ENCODE measurements at regions not wholly inside any gene's neighbourhood (a gene's known extent, or its start where the extent isn't known, plus 50 kb on each side); places are given as distances from the start of the nearest gene placed in this dataset.
"Not testable (repeated sequence)": the region's sequence is repeated elsewhere in the genome, so short reads cannot be mapped to it uniquely, and the experiment has no call there.

DNA sequence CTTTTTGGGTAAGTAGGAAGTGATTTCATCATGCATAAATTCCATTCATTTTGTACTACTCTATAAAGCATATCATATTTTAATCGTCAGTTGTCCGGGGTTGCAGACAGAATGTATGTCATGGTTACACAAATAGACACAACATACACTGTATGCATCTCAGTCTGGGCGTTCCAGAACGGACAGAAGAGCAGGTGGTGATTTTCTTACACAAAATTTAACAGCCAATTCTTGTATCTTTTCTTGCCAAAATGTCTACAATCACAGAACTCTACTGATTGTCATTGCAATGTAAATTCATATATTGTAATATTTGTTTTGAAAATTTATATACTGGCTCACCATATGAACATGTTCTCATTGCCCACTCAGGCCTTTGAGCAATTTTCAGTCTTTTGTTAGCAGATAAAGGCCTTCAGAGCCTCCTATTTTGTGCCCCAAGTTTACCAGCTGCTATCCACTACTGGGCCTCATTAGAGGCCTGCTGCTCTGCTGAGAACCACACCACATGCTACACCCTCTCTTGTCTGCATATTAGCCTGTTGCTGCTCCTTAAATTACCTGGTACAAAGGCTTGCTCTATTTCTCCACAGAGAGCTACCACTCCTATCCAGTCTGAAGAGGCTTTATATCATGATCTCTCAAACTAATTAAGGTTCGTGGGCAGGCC, 61.5 kb downstream of the PRDM13 start:
- H2AFZ ChIP-seq (ENCODE audit: low read depth, low read length) = peak overlapping the region; percentile 30; the same call in 1 of the 2 replicates
- H3K4me1 ChIP-seq (ENCODE audit: low read length) = no peaks in the 10 kb centered on the region
- no peak overlapping the region for H3K9ac ChIP-seq (ENCODE audit: low read length)
- H3K9me3 ChIP-seq (ENCODE audit: insufficient read depth, low read length) = no peaks in the 10 kb centered on the region
- H3K79me2 ChIP-seq (ENCODE audit: low read length) = no peaks in the 10 kb centered on the region
- no peaks in the 10 kb centered on the region for H4K20me1 ChIP-seq (ENCODE audit: insufficient read depth, low read length)
- TF ChIP-seq, protein P1, sequence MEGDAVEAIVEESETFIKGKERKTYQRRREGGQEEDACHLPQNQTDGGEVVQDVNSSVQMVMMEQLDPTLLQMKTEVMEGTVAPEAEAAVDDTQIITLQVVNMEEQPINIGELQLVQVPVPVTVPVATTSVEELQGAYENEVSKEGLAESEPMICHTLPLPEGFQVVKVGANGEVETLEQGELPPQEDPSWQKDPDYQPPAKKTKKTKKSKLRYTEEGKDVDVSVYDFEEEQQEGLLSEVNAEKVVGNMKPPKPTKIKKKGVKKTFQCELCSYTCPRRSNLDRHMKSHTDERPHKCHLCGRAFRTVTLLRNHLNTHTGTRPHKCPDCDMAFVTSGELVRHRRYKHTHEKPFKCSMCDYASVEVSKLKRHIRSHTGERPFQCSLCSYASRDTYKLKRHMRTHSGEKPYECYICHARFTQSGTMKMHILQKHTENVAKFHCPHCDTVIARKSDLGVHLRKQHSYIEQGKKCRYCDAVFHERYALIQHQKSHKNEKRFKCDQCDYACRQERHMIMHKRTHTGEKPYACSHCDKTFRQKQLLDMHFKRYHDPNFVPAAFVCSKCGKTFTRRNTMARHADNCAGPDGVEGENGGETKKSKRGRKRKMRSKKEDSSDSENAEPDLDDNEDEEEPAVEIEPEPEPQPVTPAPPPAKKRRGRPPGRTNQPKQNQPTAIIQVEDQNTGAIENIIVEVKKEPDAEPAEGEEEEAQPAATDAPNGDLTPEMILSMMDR (IDR thresholded peaks at IDR 0.05; ENCODE audit: low read depth, low read length) = no peak
- TF ChIP-seq EZH2phosphoT487 (IDR thresholded peaks at IDR 0.05; ENCODE audit: low read depth) = no peak
- no peaks in the 10 kb centered on the region for H3K36me3 ChIP-seq (replicated peaks; ENCODE audit: low read depth, low read length)
- H3K4me2 ChIP-seq (ENCODE audit: low read length) = no peak overlapping the region
- H3K27me3 ChIP-seq (ENCODE audit: low read depth, low read length) = no peaks in the 10 kb centered on the region
- no peak overlapping the region for H3K4me3 ChIP-seq (ENCODE audit: low read length)
- no peak overlapping the region for H3K27ac ChIP-seq (ENCODE audit: low read length)

DNA sequence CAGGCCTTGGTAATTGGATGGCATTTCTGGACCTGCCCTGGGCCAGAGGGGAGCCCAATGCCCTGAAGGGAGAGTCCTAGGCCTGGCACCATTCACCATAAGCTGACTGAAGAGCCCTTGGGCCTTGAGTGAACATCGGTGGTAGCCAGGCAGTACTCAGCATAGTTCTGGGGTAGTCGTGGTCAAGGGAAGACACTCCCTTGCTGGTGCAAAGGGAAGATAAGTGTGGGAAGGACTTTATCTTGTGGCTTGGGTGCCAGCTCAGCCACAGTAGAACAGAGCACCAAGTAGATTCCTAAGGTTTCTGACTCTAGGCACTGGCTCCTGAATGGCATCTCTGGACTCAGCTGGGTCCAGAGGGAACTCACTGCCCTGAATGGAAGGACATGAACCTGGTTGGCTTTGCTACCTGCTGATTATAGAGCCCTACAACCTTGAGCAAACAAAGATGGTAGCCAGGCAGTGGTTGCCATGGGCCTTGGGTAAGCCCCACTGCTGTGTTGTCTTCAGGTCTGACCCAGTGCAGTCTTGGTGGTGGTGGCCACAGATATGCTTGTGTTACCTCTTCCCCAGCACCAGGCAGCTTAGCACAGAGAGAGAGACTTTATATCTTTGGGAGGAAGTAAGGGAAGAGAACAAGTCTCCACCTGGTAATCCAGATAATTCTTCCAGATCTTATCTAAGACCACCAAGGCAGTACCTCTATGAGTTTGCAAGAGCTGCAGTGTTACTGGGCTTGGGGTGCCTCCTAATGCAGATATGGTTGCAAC, 83.5 kb downstream of the PRDM13 start:
- H3K9me3 ChIP-seq (ENCODE audit: insufficient read depth, low read length) = no peaks in the 10 kb centered on the region
- H3K27me3 ChIP-seq (ENCODE audit: low read depth, low read length) = no peaks in the 10 kb centered on the region
- no peak overlapping the region for H3K4me2 ChIP-seq (ENCODE audit: low read length)
- no peaks in the 10 kb centered on the region for H3K79me2 ChIP-seq (ENCODE audit: low read length)
- H3K27ac ChIP-seq (ENCODE audit: low read length) = no peak overlapping the region
- H3K4me1 ChIP-seq (ENCODE audit: low read length) = no peaks in the 10 kb centered on the region
- no peak overlapping the region for H2AFZ ChIP-seq (ENCODE audit: low read depth, low read length)
- no peak overlapping the region for H3K4me3 ChIP-seq (ENCODE audit: low read length)
- no peaks in the 10 kb centered on the region for H4K20me1 ChIP-seq (ENCODE audit: insufficient read depth, low read length)
- TF ChIP-seq, protein P1 (IDR thresholded peaks at IDR 0.05; ENCODE audit: low read depth, low read length) = no peak
- TF ChIP-seq EZH2phosphoT487 (IDR thresholded peaks at IDR 0.05; ENCODE audit: low read depth) = no peak
- H3K36me3 ChIP-seq (replicated peaks; ENCODE audit: low read depth, low read length) = no peaks in the 10 kb centered on the region
- no peak overlapping the region for H3K9ac ChIP-seq (ENCODE audit: low read length)

DNA sequence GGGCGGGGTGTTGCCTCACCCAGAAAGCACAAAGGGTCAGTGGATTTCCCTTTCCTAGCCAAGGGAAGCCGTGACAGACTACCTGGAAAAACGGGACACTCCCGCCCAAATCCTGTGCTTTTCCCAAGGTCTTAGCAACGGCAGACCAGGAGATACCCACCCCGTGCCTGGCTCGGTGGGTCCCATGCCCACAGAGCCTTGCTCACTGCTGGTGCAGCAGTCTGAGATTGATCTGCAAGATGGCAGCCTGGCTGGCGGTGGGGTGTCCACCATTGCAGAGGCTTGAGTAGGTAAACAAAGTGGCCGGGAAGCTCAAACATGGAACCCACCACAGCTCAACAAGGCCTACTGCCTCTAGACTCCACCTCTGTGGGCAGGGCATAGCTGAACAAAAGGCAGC, 95.7 kb downstream of the PRDM13 start:
- H3K4me2 ChIP-seq (ENCODE audit: low read length); H3K9ac ChIP-seq (ENCODE audit: low read length); H3K4me1 ChIP-seq (ENCODE audit: low read length); H3K27me3 ChIP-seq (ENCODE audit: low read depth, low read length); H4K20me1 ChIP-seq (ENCODE audit: insufficient read depth, low read length); H3K79me2 ChIP-seq (ENCODE audit: low read length); H2AFZ ChIP-seq (ENCODE audit: low read depth, low read length); H3K4me3 ChIP-seq (ENCODE audit: low read length); H3K9me3 ChIP-seq (ENCODE audit: insufficient read depth, low read length); H3K27ac ChIP-seq (ENCODE audit: low read length); H3K36me3 ChIP-seq (replicated peaks; ENCODE audit: low read depth, low read length): not testable (repeated sequence)

DNA sequence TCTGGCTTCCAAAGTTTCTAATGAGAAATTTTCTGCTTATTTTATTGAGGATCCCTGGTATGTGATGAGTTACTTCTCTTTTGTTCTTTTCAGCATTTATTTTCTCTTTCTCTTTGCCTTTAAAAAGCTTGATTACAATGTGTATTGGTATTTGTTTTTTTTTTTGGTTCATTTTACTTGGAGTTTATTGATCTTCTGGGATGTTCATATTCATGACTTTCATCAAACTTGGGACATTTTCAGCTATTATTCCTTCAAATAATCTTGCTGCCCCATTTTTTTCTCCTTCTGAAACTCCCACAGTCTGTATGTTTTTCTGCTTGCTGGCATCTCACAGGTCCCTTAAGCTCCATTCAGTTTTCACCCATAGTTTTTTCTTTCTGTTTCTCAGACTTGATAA, 102.4 kb downstream of the PRDM13 start:
- H3K27ac ChIP-seq (ENCODE audit: low read length) = no peak overlapping the region
- no peak overlapping the region for H3K9ac ChIP-seq (ENCODE audit: low read length)
- H3K4me3 ChIP-seq (ENCODE audit: low read length) = no peak overlapping the region

More for the DNA sequence above, 102.4 kb downstream of the PRDM13 start:
- Histone ChIP-seq H2AFZ (ENCODE audit: low read depth, low read length) (no peak overlapping the region), H4K20me1 (ENCODE audit: insufficient read depth, low read length) (no peaks in the 10 kb centered on the region), H3K4me2 (ENCODE audit: low read length) (no peak overlapping the region), H3K79me2 (ENCODE audit: low read length) (no peaks in the 10 kb centered on the region), H3K27me3 (ENCODE audit: low read depth, low read length) (no peaks in the 10 kb centered on the region), H3K4me1 (ENCODE audit: low read length) (no peaks in the 10 kb centered on the region), H3K9me3 (ENCODE audit: insufficient read depth, low read length) (no peaks in the 10 kb centered on the region), H3K36me3 (replicated peaks; ENCODE audit: low read depth, low read length) (no peaks in the 10 kb centered on the region)
- TF ChIP-seq EZH2phosphoT487 (IDR thresholded peaks at IDR 0.05; ENCODE audit: low read depth) = no peak
- TF ChIP-seq, protein P1 (IDR thresholded peaks at IDR 0.05; ENCODE audit: low read depth, low read length) = no peak
